HT1080 (cell line): ENCODE measurements at regions not wholly inside any gene's neighbourhood (a gene's known extent, or its start where the extent isn't known, plus 50 kb on each side); places are given as distances from the start of the nearest gene placed in this dataset.
A peak's percentile ranks its signal among the peaks of the same experiment; 100 is the strongest.

ENCODE experiments used
- DNase-seq: peaks from one replicate; pipeline ENCODE4 v3.0.0-alpha.2; 2015; ENCODE audit warnings: low read depth

DNA sequence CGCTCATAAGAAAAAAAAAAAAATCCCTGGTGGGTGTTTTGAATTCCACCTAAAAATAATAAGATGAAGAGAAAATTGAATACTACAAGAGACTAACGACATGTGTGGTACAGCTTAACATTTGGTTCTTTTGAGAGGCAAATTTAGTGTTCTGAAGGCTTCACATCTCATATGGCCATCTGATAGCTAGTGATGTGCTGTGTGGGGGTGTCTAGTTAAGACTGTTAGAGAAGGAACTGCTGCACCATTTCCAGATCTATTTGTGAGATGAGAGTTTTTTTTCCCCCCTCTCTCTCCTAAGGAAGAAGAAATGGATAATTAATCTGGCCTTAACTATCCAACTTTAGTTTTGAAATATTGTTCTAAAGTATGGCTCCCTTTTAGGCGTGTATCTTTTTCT lies 321.6 kb downstream of the SLC4A3 start:
- no peak for DNase-seq

DNA sequence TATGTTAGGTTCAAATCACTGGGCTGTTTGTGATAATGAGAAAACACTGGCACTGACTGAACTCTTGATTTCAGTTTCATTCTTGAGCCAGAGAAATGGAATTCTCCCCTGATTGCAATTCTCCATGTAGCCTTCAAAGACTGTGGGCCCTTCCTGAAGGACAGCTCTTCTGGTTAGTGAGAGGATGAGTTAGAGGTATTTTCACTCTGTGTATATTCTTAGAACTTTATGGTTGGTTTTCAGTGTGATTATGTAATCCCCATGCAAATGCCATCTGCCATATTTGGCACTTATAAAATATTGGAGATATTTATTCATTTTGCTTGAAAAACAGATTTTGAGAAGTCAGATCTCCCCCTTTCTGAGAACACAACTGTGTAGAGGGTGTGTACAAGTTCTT lies 323.7 kb downstream of the SLC4A3 start:
- DNase-seq, result no peak

DNA sequence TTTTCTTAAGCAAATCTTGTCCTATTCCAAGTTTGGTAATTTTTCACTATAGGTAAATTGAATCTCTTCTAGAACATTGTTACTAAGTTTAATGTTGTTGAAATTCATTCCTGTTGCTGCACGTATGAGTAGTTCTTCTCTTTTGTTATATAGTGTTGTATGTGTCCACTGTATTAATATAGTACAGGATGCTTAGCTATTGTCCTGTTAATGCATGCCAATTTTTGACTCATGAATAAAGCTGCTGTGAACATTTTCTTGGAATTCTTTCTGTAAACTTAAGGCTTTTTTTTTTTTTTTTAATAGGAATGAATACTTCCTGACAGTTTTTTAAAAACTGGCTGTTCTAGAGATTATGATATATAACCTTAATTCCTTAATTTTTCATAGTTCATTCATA lies 326.9 kb downstream of the SLC4A3 start:
- no peak for DNase-seq

DNA sequence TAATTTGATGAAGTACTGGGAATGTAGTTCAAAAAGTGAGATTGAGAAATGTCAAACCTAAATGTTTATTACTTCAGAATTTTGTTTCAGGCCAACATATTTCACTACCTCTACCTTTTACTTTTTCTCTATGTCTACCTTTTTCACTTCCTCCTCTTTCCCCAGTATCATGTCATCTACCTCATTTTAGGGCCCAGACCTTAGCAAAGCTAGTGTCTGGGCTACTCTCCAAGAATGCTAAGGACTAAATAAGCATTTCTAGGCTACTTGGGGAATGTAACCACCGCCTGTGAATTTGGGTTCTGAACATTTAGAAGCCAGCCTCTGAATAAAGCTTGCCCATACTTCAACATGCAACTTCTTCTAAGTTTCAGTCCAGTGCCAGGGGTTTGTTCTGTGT lies 330.4 kb downstream of the SLC4A3 start:
- no peak for DNase-seq

DNA sequence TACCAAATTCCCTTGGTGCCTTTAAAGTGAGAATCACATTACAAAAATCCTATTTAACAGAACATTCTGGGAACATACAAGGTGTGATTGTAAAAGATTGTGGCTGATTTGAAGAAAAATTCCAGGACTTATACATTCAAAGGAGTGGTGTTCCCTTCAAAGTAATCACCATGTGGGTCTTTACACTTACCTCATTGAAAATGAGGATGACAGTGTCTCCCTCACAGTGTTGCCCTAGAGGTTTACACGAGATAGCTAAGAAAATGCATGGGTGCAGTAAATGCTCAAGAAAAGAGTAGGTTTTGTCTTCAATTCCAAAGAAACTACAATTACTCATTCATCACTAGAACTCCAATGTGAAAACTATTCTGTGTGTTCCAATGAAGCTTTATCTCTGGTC lies 331.5 kb downstream of the SLC4A3 start:
- no peak for DNase-seq

DNA sequence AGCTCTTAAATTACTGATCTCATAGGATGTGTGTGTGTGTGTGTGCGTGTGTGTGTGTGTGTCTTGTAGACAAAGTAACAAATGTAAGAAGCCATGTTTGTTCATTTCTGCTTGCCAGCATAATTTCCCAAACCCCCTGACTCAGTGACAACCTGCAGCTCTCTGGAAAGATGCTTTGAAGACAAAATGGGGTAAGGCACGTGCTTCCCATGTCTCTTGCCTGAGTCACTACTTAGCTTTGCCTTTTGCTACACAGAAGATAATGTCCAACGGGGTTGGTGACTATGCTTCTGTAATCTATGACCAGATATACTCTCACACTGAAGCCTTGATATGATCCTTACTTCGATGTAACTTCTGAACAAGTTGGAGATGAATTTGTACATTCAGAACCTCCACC lies 332.0 kb downstream of the SLC4A3 start:
- peak; percentile 39 for DNase-seq

DNA sequence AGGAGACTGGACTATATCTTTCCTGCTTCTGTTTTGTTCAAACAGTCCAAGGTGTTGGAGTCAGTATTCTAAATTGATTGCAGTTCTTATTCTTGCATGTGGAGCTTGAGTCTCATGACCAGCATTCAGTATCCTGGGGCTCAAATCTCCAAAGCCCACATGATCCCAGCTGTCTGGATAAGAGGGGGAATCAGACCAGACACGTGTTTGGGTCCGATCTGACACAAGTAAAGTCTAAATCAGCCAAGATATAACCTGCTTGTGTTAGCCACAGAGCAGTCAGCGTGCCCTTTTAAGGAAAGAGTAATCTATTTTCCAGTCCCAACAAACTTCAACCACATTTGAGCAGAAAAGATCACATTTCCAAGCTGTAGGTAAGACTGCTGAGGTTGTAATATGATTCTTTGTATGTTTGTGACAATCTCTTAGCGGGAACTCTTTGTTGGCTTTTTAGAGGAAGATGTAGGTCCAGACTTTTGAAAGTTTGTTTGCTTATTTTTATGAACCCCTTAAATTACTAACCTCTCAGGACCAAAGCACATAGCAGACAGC lies 334.6 kb downstream of the SLC4A3 start:
- DNase-seq, result no peak

DNA sequence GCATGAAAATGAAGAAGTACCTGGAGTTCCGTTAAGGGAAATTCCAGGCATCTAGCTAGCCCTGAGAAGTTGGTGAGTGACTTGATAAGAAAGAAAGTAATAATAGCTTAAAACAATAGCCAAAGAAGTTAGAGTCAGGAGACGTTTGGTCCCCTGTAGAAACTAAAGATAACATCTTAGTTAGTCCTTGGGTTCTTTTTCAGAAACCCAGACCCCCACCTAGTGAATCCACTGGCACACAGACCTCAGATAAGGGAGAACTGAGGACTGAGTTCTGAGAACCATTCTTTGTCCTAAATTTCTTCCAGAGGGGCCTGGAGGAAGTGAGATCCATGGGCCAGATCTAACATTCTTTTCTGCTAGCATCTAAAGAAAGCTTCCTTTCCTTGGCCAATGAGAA lies 335.4 kb downstream of the SLC4A3 start:
- DNase-seq, result no peak

DNA sequence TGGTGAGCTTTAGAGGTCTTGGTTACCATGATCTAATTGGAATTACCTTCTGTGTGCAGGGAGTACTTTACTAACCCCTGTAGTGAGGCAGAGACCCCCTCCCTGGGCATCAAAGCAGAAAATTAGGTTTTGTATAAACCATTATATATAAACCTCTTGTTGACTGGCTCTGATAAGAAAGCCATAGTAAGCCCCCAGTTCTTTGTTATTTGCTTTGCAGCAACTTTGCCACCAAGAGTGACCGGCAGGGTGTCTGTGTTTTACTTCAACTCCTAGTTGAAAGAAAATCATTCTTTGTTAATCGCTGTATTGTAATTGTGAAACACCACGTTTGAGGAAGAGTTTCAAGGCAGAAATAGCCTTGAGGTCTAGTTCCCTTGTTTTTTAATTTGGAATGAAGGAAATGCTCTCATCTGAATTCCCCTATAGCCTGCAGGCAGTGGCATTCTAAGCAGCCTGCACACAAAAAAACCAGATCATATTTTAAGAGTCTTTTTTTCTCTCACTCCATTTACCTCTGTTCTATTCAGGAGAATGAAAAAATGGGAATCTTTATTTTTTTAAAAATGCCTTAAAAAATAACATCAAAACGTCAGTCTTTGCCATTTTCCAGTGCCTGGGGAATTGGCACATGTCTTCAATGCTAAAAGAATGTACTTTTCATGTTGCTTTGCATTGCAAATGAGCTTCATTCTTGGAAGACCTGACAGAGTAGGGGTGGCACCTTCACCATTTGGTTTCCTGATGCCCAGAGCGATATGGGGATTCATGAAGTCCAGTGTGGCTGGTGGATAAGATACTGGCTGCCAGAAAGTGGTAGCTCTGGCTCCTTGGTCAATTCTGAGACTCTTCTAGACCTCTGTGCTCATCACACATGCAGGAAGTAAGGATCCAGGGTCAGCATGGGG lies 338.1 kb downstream of the SLC4A3 start:
- DNase-seq, result no peak

DNA sequence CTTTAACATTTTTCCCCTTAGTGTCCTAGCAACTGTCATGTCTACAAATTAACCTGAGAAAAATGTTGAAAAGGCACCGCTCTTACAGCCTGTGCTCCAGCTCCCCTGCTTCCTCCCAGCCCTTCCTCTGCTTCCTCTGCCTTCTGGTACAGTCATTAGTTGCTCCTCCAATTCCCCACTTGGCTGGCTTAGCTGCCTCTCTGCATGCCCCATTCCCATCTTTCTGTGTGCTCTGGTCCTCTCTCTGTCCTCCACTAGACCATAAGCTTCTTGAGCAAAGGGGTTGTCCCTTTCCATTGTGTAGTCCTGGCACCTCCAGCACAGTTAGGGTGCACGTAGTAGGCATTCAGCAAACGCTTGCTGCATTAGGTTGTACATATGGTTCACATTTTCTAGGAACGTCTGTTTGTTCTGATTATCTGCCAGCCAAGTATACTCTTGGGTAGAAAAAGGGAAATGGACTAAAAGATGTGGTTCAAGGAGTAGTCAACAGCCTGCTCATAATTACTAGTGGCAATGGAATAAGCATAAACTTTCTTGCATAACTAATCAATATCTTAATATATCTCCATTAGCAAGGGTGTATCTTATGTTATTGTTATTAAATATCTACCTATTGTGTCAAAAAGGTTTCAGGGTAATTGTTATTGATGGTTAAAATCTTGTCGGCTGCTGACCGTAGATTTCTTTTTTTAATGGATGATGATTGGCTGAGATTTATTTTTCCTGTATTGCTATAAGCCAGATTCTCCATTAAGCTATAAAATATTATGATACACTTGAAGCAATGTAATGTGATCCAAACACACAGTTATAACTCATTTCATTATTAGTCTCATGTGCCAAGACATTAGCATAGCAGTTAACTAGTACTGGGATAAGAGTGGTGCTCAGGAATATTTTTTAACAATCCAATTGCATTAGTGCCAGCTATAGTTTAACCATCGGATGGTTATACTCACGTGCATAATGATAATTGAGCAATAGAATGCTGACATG lies 340.1 kb downstream of the SLC4A3 start:
- DNase-seq, result no peak

DNA sequence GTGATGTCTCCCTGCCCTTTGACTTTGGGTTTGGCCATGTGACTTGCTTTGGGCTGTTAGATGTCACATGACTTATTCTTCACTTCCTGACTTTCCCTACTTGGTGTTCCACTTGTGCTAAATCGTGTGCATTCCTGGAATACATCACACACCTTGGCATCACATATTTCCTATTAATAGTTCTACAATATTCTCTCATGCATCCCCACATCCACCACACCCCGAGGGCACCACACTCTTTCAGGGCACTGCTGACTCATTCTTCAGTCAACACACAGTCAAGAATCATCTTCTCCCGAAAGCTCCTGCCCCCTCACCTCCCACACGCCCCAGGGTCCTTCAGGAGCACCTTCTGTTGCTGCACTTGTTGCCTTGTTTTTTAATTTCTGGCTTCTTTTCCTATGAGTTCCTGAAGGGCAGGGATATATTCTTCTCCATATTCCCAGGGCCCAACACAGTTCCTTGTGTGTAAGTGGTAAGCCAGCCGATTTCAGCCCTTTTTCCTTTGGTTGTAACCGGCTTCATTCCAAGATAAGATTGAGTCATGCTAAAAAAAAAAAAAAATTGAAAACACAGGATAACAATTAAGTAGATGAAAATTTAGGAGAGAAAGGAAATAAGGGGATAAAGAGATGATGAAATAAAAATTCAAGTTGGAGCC lies 341.4 kb downstream of the SLC4A3 start:
- peak; percentile 97 for DNase-seq

DNA sequence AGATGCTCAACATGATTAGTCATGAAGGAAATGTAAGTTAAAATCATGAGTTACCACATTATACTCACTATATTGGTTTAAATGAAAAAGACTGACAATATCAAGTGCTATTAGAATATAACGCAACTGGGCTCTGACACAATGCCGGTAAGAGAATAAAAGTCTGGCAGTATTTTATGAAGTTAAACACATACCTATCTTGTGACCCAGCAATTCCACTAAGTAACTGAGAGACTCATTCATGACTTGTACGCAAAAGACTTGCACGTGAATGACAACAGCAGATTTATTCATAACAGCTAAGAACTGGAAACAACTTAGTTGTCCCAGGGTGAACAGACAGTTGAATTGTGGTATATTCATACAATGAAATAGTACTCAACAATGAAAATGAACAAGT lies 342.1 kb downstream of the SLC4A3 start:
- DNase-seq, result peak; percentile 83

DNA sequence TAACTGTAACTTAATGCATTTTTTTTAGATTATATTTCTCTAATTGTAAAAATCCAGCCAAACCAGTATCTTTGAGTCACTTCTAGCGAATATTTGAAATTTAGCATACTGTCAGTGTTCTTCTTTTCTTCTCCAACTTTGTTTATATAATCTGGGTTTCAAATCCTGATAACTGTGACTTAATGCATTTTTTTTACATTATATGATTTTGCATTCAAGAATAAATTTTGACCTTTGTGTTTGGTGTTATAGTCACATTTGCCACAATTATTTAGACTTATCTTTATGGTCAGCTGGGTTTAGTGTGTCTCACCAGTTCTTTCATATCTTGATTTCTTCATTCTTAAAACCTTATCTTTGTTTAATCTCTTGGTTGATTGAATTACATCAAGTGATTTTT lies 345.7 kb downstream of the SLC4A3 start:
- no peak for DNase-seq

DNA sequence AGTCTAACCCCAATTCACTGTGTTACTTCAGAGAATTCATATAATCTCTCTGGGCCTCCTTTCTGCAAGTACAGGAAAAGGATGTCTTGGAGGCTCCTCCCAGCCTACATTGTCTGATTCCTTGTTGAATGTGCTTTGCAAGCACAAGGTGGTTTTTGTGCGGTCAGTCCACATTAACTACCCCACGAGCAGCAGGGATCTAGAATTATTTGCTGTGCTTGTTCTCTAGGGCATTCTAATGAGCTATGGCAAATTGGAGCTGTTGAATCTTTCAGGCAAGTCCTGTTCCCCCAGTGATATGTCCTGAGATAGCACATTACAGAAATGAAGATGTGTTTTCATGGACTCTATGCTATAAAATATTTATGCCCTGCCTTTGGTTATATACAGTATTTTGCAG lies 349.4 kb downstream of the SLC4A3 start:
- DNase-seq, result no peak

DNA sequence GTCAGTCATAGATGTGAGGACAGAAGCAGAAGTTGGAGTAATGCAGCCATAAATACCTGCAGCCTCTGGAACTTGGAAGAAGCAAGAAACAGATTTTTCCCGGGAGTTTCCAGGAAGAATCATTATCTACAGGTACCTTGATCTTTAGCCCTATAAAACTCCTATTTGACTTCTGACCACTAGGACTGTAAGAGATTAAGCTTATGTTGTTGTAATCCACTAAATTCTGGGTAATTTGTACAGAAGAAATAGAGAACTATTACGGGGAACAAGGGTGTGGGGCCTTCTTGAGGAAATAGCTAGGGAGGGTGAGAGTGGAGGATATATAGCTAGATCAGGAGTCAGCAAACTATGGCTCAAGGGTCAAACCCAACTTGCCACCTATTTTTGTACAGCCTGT lies 353.2 kb downstream of the SLC4A3 start:
- DNase-seq, result no peak

DNA sequence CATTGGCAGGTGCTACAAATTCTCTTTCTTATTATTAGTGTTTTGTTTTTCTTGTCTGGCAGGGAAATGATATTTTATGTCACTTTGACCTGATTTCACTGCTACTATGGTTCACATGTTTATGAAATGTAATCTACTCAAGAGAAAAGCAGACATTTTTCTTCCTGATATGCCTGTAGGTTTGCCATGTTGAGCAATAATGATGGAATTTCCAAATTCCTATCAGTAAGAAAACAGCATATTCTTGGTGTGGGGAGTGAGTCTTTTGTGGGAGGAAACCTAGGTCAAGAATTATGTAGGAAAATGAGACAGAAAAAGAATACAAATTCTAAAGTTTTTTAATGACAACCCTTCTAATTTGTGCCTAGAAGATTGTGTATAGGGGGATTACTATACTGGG lies 356.4 kb downstream of the SLC4A3 start:
- no peak for DNase-seq

DNA sequence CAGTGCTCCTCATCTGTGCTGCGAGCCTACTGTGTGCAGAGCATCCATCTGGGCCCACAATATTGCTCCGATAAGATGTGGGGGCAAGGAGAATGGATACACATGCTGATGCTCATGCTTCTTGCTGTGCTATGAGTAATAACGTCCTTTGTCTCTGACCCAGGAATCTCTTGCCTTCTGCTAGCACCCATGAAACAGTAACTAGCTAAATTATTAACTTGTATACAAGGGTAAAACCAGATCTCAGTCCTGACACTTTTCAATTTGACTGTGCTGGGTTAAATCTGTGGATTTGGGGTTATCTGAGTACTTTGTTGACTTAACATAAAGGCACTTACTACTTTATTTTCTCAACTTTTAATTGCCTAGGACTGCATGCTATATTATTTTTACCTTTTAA lies 357.6 kb downstream of the SLC4A3 start:
- no peak for DNase-seq

DNA sequence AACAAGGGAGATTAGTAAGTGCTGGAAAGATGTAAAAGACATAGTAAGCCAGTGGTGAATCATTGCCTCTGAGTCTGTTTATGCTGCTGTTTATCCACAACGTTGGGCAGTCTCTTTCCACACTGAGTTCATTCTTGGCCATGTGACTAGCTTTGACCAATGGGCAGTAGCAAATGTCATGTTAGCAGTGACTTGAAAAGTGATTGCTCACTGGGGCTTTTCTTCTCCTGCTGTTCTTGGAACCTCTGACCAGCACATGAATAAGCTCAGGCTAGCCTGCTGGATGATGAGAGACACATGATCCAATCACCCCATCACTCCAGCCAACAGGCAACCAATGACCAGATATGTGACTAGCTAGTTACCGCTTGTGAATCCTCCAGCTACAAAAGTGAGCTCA lies 360.4 kb downstream of the SLC4A3 start:
- peak; percentile 83 for DNase-seq

DNA sequence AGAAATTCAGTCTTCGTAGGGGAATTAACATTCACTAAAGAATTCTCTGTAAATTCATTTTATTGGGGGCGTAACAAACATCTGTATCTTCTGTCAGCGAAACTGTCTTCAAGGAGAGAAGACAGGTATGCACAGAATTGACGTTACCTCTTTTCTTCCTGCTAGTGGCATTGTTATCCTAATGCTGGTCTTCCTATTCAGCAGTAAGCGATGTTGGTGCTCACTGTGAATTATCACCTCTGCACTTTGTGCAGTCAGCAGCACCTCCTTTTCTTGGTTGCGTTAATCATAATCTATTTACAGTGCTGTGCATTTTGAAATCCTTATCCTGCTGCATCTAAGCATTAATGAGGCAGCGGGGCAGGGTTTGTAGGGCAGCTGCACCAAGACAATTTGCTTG lies 362.3 kb downstream of the SLC4A3 start:
- DNase-seq, result no peak

DNA sequence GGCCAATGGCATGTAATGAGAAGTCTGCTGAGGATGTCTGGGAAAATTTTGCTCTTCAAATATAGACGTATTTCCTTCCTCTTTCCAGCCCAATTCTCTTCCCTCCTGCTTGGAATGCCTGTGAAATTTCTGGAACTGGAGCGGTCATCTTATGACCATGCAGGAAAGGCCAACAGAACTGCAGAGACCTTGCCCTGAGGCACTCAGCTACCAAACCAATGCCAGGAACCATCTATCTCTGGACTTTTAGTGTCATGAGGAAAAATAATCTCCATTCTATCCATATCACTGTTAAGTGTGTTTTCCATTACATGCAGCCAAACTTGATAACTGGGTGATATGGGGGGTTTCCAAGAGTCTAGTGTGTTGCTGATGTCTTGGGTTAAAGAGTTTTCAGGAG lies 363.7 kb downstream of the SLC4A3 start:
- DNase-seq, result no peak

DNA sequence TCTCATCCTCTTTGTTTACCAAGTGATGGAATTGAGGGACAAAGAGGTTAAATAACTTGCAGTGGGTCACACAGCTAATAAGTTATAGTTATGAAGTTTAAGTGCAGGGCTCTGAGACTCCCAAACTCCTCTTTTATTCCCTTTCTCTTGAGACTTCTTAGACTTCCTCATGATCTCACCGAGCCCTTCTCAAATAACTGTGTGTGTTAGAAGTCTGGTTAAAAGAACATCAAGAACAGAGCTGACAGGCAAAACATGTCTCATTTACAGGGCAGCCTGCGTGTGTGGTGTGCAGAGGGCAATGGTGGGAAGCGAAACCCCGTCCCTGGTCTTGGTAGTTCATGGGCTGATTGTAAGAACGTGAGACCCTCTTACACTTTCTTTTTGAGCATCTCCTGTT lies 368.0 kb downstream of the SLC4A3 start:
- DNase-seq, result no peak
